ENCODE measurements at regions not wholly inside any gene's neighbourhood (a gene's known extent, or its start where the extent isn't known, plus 50 kb on each side); places are given as distances from the start of the nearest gene placed in this dataset.

DNA sequence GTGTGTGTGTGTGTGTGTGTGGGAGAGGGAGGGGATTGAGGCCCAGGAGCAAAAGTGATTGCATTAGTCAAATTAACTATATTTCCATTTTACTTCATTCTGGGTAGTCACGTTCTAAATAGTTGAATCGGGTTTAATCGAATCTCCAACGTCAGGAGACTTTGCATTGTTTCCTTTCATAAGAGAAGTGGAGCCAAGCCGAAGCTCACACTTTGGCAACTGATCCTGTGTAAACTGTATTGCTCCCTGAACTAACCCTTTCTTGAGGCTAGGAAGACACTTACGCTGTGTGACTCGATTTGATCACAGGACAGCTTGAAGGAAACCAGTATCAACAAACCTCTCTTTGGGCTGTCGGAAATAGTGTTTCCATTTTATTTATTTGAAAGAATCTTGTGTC lies 363.4 kb upstream of the ATP2B1 start:
- CTCF ChIA-PET, result interaction anchor here (1.0 kb wide), 2 partner anchors 13 to 31 kb away, joined by 3 read pairs; no protein-coding TSS in a partner anchor
- DNase-seq (ENCODE audit: extremely low spot score), result no peak
- POLR2A ChIA-PET, result interaction anchor here (0.6 kb wide), 1 partner anchor 567 kb away, joined by 3 read pairs; no protein-coding TSS in a partner anchor
- TF ChIP-seq, protein P1, sequence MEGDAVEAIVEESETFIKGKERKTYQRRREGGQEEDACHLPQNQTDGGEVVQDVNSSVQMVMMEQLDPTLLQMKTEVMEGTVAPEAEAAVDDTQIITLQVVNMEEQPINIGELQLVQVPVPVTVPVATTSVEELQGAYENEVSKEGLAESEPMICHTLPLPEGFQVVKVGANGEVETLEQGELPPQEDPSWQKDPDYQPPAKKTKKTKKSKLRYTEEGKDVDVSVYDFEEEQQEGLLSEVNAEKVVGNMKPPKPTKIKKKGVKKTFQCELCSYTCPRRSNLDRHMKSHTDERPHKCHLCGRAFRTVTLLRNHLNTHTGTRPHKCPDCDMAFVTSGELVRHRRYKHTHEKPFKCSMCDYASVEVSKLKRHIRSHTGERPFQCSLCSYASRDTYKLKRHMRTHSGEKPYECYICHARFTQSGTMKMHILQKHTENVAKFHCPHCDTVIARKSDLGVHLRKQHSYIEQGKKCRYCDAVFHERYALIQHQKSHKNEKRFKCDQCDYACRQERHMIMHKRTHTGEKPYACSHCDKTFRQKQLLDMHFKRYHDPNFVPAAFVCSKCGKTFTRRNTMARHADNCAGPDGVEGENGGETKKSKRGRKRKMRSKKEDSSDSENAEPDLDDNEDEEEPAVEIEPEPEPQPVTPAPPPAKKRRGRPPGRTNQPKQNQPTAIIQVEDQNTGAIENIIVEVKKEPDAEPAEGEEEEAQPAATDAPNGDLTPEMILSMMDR (IDR thresholded peaks at IDR 0.05; ENCODE audit: control extremely low read depth, extremely low read depth, low read depth, missing control alignments), result no peak

DNA sequence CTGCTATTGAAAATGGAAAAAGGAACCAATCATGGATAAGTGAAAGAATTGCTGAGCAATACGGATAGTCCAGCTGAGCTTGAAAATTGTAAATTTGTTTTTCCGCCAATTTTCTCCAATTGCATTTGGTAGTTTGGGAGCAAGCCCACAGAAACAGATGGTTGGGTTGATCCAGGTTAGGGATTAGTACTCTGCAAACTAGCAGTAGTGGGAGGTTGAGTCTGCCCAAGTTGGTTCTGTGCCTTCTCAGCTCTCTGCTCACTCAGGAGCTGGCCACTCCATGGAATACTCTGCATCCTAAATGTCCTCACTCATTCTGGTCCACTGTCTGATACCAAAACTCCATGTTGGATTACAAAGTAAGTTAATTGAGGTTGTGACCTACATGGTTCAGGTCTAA lies 361.1 kb upstream of the ATP2B1 start:
- DNase-seq (ENCODE audit: extremely low spot score), result no peak
- ChIA-PET POLR2A (no interaction called here), CTCF (no interaction called here)
- TF ChIP-seq, protein P1 (IDR thresholded peaks at IDR 0.05; ENCODE audit: control extremely low read depth, extremely low read depth, low read depth, missing control alignments), result no peak

GRCh38 chr12:90067791-90068190 lies 359.2 kb upstream of the ATP2B1 start:
- ChIA-PET CTCF (interaction anchor here (1.0 kb wide), 1 partner anchor 9 kb away, joined by 3 read pairs; no protein-coding TSS in a partner anchor), POLR2A (no interaction called here)
- TF ChIP-seq, protein P1 (IDR thresholded peaks at IDR 0.05; ENCODE audit: control extremely low read depth, extremely low read depth, low read depth, missing control alignments), result no peak
- no peak for DNase-seq (ENCODE audit: extremely low spot score)

DNA sequence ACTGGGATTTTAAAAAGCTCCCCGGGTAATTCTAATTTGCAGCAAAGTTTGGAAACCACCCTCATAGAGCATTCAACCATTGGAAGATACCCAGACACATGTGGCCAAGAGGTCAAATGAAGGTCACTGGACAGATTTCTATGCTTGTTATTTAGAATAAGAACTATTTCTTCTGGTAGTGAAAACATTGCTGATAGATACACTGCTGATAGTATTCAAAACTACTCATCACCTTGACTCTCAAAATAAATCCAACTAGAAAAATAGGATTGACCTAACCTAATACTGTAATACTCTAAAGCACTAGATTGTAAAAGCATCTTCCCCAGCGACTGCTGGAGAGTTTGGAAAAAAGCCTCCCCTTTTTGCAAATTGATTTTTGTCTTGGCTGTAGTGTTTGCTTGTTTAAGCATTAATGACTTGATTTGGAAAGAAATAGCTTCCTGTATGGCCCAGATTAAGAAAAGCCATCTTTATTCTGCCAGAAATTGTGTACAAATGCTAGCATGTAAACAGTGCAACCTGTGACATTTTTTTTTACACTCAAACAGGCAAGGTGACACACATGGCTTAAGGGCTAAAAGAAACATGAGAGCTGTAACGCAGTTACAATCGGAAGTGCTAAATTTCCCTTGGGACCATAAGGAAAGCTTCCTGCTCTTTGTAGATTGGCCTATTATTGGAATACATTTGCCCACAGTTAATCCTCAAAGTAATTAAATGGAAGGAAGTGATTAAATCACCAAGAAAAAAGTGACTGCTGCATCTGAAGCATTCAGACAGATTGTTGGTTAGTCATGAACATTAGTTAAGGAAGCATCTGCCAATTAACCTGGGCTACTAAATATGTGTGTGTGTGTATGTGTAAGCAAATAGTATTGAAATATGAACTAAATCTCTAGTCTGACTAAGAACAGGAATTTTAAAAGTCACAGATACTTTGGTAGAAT lies 356.5 kb upstream of the ATP2B1 start:
- ChIA-PET POLR2A (no interaction called here), CTCF (interaction anchor here (1.1 to 1.3 kb wide), 2 partner anchors 14 to 18 kb away, joined by 3 read pairs; no protein-coding TSS in a partner anchor)
- TF ChIP-seq, protein P1 (IDR thresholded peaks at IDR 0.05; ENCODE audit: control extremely low read depth, extremely low read depth, low read depth, missing control alignments), result no peak
- DNase-seq (ENCODE audit: extremely low spot score), result no peak

DNA sequence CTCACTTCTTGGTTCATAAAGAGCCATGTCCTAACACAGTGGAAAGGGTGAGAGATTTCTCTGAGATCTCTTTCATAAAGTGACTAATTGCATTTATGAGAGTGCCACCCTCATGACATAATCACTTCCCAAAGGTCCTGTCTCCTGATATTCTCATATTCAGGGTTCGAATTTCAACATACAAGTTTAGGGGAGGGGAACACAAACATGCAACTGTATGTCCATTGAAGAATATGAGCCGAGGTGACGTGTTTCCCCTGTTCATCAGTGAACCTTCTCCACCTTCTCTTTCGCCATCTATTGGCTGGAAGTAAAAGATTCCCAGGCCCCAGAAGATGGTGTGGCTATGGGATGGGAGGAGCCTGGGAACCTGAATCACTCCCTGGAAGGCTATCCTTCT lies 354.2 kb upstream of the ATP2B1 start:
- TF ChIP-seq, protein P1 (IDR thresholded peaks at IDR 0.05; ENCODE audit: control extremely low read depth, extremely low read depth, low read depth, missing control alignments), result no peak
- no peak for DNase-seq (ENCODE audit: extremely low spot score)
- CTCF ChIA-PET, result no interaction called here
- POLR2A ChIA-PET, result no interaction called here

- ChIA-PET CTCF (no interaction called here), POLR2A (no interaction called here)
- DNase-seq (ENCODE audit: extremely low spot score), result no peak
- TF ChIP-seq, protein P1 (IDR thresholded peaks at IDR 0.05; ENCODE audit: control extremely low read depth, extremely low read depth, low read depth, missing control alignments), result no peak
These were observed 353.2 kb upstream of the ATP2B1 start for GRCh38 chr12:90061809-90062208.

Data from GM10248 (cell line).